K562 (cell line): ENCODE measurements at regions not wholly inside any gene's neighbourhood (a gene's known extent, or its start where the extent isn't known, plus 50 kb on each side); places are given as distances from the start of the nearest gene placed in this dataset.

Source experiments
- E2F1 ChIP-seq: sonication (generic); formaldehyde crosslinking; IDR thresholded peaks from 2 replicates; pipeline ENCODE4 v1.8.1; 2023; ENCODE audit warnings: mild to moderate bottlenecking, missing genetic modification reagents, moderate library complexity
- ZBTB9 ChIP-seq: fragments of 450-650 bp; formaldehyde crosslinking; IDR thresholded peaks from 2 replicates; pipeline ENCODE4 v1.4.0; 2020; ENCODE audit warnings: mild to moderate bottlenecking, moderate library complexity
- TF ChIP-seq, protein P1 (sequence below), 3 experiments: IDR thresholded peaks in 2 of 3; conservative IDR thresholded peaks in 1 of 3; 2 replicates each; pipeline ENCODE4 v1.5.1; 2011 to 2012; ENCODE audit warnings: low read length in 3 of 3, mild to moderate bottlenecking in 3 of 3, control low read depth in 2 of 3, improper control_type of control experiment in 1 of 3, inconsistent platforms in 1 of 3, low read depth in 1 of 3, mixed read lengths in 1 of 3, moderate library complexity in 1 of 3; ENCODE audit not compliant: insufficient read depth in 2 of 3

DNA sequence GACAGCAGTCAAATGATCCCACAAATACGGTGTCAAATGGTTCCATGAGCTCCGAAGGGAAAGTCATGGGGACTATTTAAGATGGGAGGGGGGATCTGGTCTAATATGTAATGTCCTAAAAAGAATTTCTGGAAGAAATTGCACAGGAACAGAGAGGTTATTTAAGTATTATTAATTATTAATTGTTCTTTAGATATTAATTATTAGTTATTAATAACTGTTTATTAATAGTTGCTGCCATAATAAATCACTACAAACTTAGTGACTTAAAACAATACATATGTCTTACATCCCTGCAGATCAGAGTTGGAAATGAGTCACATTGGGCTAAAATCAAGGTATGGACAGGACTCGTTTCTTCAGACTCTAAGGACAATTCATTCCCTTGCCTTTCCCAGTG, 588.2 kb upstream of the NR2F2 start:
- no peak for TF ChIP-seq ZBTB9 (CRISPR knock-in tag)
- TF ChIP-seq E2F1 (CRISPR knock-in tag) = no peak
- TF ChIP-seq, protein P1, sequence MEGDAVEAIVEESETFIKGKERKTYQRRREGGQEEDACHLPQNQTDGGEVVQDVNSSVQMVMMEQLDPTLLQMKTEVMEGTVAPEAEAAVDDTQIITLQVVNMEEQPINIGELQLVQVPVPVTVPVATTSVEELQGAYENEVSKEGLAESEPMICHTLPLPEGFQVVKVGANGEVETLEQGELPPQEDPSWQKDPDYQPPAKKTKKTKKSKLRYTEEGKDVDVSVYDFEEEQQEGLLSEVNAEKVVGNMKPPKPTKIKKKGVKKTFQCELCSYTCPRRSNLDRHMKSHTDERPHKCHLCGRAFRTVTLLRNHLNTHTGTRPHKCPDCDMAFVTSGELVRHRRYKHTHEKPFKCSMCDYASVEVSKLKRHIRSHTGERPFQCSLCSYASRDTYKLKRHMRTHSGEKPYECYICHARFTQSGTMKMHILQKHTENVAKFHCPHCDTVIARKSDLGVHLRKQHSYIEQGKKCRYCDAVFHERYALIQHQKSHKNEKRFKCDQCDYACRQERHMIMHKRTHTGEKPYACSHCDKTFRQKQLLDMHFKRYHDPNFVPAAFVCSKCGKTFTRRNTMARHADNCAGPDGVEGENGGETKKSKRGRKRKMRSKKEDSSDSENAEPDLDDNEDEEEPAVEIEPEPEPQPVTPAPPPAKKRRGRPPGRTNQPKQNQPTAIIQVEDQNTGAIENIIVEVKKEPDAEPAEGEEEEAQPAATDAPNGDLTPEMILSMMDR (IDR thresholded peaks at IDR 0.05 in 2 of 3, conservative IDR thresholded peaks at IDR 0.05 in 1 of 3; ENCODE audit: insufficient read depth in 2 of 3, low read depth in 1 of 3, low read length in 3 of 3) = no peak
